GF-D8 (cell line): ENCODE measurements at regions not wholly inside any gene's neighbourhood (a gene's known extent, or its start where the extent isn't known, plus 50 kb on each side); places are given as distances from the start of the nearest gene placed in this dataset.

Source experiments
- DNase-seq: peaks from one replicate; lab custom pipeline; 2025; lab: John Stamatoyannopoulos, UW

DNA sequence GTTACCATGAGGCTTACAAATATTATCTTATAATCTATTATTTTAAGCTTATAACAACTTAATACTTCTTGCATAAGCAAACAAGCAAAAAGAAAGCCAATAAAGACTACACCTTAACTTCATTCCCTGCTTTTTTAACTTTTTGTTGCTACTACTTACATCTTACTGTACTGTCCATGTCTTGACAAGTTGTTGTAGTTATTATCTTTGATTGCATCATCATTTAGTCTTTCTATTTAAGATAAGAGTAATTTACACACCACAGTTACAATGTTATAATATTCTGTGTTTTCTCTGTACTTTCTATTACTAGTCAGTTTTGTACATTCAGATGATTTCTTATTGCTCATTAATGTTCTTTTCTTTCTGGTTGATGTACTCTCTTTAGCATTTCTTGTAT, 346.6 kb downstream of the SMARCA1 start:
- DNase-seq, result no peak

- DNase-seq, result no peak
These were observed 362.2 kb downstream of the SMARCA1 start for GRCh38 chrX:129161108-129161507.

- DNase-seq, result no peak
These were observed 364.8 kb downstream of the SMARCA1 start for GRCh38 chrX:129158505-129158904.

- no peak for DNase-seq
These were observed 377.4 kb downstream of the SMARCA1 start for GRCh38 chrX:129145840-129146272.

GRCh38 chrX:129145385-129145784, 377.9 kb downstream of the SMARCA1 start:
- no peak for DNase-seq

- no peak for DNase-seq
These were observed 378.9 kb downstream of the SMARCA1 start for GRCh38 chrX:129144172-129145038.

- no peak for DNase-seq
These were observed 383.3 kb downstream of the SMARCA1 start for GRCh38 chrX:129139837-129140598.

GRCh38 chrX:129125122-129125914, 398.0 kb downstream of the SMARCA1 start:
- no peak for DNase-seq

DNA sequence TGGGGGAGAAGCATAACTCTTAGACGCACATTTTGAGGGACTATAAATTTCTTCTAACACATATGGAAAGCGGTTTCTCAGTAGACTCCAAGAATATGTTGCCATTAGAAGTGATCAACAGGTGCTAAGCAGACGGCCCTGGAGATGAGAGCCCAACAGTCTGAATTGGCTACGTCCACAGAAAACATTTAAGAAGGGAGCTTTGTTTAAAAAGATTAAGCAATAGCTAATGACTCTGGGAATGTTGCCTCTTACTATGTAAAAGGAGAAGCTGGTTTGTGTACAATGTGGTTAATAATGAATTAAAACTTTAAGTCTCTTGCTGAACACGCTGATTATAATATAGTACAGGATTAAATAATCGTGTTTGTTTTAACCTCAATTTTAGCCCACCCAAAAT, 399.5 kb downstream of the SMARCA1 start:
- DNase-seq, result no peak

- no peak for DNase-seq
These were observed 406.4 kb downstream of the SMARCA1 start for GRCh38 chrX:129116676-129117470.

DNA sequence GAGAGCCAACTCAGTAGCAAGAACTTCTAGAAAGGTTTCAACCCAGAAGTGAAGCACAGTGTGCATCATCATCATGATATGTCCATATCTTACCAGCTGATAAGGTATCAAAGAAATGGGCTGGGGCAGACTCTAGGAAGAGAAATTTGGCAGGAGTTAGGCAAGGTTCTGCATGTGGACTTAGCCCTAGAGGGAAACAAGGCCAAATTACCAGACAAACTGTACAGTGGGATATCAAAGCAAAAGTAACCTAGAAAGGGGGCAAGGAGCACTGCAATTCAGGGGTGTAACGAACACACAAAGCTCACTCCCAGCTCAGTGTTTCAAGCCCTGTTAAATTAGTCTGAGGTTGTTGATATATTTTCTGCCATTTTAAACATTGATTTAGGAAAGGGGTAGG, 407.4 kb downstream of the SMARCA1 start:
- DNase-seq, result no peak

GRCh38 chrX:129115104-129115503, 408.2 kb downstream of the SMARCA1 start:
- DNase-seq, result no peak

DNA sequence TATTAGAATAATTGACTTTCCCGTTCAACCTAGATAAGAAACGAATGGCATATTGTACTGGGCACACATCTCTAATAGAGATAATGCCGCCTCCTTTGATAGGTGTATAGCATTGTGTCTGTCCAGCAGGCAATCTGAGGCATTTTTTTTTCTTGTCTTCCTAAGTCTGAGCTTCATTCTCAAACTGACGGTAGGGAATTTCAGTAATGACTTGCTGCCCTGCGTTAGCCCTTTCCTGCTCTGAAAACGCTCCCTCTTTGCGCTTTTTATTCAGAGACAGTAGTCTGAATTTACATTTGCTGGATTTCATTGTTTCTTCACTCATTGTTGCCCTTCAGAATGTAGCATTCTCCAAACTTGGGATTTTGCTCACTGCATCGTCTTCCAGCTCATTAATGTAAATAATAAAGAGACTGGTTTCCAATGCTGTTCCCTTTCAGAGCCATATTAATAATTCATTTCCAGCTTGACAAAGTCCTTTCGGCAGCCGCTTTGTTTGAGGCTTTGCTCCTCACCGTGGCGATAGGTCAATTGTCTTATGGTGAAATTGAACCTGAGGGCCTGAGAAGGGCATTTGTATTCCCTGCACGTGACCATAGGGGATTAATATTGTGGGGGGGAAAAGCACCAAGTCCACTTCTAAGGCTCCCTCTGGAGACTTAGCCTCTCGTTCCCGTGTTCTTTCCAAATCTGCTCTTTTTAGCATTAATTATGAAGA, 412.1 kb downstream of the SMARCA1 start:
- DNase-seq, result no peak

- no peak for DNase-seq
These were observed 414.4 kb downstream of the SMARCA1 start for GRCh38 chrX:129108936-129109335.

DNA sequence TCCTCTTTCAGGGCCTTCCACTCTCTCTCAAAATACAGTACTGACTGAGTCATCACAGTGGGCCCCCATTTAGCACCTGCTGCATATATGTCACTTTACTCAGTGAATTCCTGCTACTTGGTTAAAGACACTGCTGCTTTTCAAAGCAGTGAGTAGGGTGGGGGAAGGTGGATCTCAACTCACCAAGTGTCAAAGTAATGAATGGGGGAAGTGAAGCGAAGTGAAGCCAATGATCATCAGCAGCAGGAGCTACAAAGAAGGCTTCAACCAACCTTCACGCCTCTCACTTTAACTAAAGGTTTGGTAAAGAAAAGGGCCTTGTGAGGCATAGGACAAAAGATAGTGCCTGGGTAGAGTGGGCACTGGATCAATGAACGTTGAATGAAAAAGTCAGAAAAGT, 424.1 kb downstream of the SMARCA1 start:
- DNase-seq, result no peak

GRCh38 chrX:129097668-129098067, 425.6 kb downstream of the SMARCA1 start:
- no peak for DNase-seq

- DNase-seq, result no peak
These were observed 429.6 kb downstream of the SMARCA1 start for GRCh38 chrX:129093706-129094105.

DNA sequence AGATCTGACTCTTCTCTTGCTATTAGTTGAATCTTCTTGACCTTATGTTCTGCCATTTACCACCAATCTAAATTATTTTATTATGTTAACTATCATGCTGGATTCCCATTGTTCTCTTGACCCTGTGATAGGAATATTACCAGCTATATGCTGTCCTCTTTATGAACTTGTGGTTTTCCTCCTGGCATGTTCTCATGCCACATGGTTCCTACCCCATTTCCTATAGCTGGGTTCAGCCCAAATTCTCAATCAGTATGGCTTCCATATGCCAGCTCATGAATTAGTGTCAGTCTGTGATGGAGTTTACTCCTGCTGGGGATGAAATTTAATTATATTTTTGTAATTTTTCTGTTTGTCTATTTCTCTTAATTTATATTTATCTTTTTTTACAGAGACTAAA, 430.5 kb downstream of the SMARCA1 start:
- DNase-seq, result no peak

DNA sequence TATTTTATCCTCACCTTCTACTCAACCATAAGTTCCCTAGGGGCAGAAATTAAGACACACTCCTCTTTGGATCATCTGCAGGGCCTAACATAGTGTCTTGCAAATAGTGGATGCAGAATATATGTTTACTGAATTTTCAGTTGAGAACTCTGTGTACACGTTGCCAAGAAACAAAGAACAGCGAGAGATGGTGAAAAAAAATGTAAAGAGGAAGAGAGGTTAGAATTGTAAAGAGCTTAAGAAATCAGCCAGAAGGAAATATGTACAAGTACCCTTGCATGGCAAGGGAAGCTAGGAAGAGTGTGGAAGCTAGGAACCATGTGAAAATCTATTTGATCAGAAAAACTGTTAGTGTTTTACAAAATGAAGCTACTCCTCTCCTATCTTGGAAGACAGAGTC, 431.0 kb downstream of the SMARCA1 start:
- no peak for DNase-seq

- no peak for DNase-seq
These were observed 432.2 kb downstream of the SMARCA1 start for GRCh38 chrX:129091097-129091496.

DNA sequence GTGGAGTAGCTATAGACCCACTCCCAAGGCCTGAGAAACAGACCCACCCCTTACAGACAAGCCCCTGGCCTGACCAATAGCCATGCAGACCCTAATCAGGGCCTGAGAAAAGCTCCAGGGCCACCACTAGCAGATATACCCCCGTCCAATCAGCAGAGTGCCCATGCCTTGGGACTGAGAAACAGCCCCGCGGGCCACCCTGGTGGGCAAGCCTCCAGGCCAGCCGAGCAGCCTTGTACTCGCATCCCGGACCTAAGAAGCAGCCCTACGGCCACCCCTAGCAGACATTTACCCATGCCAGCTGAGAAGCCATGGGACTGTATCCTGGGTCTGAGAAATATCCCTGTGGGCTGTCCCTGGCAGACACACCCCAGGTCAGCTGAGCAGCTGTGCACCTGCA, 436.5 kb downstream of the SMARCA1 start:
- no peak for DNase-seq
